Endothelial cell of umbilical vein (primary cell): ENCODE measurements at regions not wholly inside any gene's neighbourhood (a gene's known extent, or its start where the extent isn't known, plus 50 kb on each side); places are given as distances from the start of the nearest gene placed in this dataset.

Source experiments
- BruUV-seq: library from RNA; stranded (reverse); fragments of 400-500 nt; replicated peaks from 2 replicates; lab custom pipeline; 2021; lab: Mats Ljungman, UMichigan
- CTCF ChIA-PET: fragments of 300-600, 350-600 bp; sonication (Branson Sonifier 250); formaldehyde crosslinking; loops from one replicate; lab custom pipeline; 2021; ENCODE audit warnings: antibody characterized with exemption, inconsistent platforms; lab: Charles Lee
- POLR2A ChIA-PET: fragments of 300-600, 350-600 bp; sonication (Branson Sonifier 250); formaldehyde crosslinking; loops from one replicate; lab custom pipeline; 2021; ENCODE audit warnings: antibody characterized with exemption, inconsistent platforms; lab: Charles Lee
- DNase-seq: peaks from one replicate; pipeline ENCODE4 v3.0.0-alpha.2; 2011; ENCODE audit warnings: low read depth, low spot score
- FAIRE-seq: peaks from 2 replicates; lab custom pipeline; 2011; peaks lifted over from hg19 to GRCh38; lab: Jason Lieb, UNC
- H2AFZ ChIP-seq: 2 replicates; pipeline ENCODE4 v1.6.0; 2012; ENCODE audit warnings: low read depth, low read length, control low read depth, inconsistent platforms
- H3K27ac ChIP-seq: 2 replicates; pipeline ENCODE4 v1.5.1; 2011; ENCODE audit warnings: low read depth, mild to moderate bottlenecking, control low read depth, low read length, moderate library complexity; ENCODE audit not compliant: insufficient read depth
- H3K27me3 ChIP-seq, 2 experiments: 2 replicates each; pipeline versions ENCODE4 v1.6.0 to v1.6.1; 2011; ENCODE audit warnings: low read length in 2 of 2, mixed read lengths in 1 of 2; ENCODE audit not compliant: control insufficient read depth in 2 of 2, insufficient read depth in 2 of 2
- H3K36me3 ChIP-seq, 2 experiments: 2 replicates in 1 of 2; 3 replicates in 1 of 2; pipeline ENCODE4 v1.5.1; 2011; ENCODE audit warnings: low read length in 2 of 2, mild to moderate bottlenecking in 1 of 2, moderate library complexity in 1 of 2; ENCODE audit not compliant: control insufficient read depth in 2 of 2, insufficient read depth in 2 of 2; ENCODE audit errors: extremely low read depth in 1 of 2
- H3K4me1 ChIP-seq: 3 replicates; pipeline ENCODE4 v1.5.1; 2011; ENCODE audit warnings: mild to moderate bottlenecking, low read length; ENCODE audit not compliant: control insufficient read depth, insufficient read depth; ENCODE audit errors: extremely low read depth
- H3K4me2 ChIP-seq: 2 replicates; pipeline ENCODE4 v1.6.1; 2011; ENCODE audit warnings: low read length, control low read depth, mixed read lengths; ENCODE audit not compliant: insufficient read depth
- H3K4me3 ChIP-seq, 3 experiments: fragments of 200-600 bp in 1 of 3; sonication (generic), shearing (Covaris generic) in 1 of 3; replicated peaks in 1 of 3; 2 replicates each; pipeline ENCODE4 v1.5.1; 2011 to 2016; ENCODE audit warnings: control low read depth in 3 of 3, low read length in 3 of 3, mild to moderate bottlenecking in 2 of 3, inconsistent platforms in 1 of 3, low read depth in 1 of 3, moderate library complexity in 1 of 3; ENCODE audit not compliant: insufficient read depth in 1 of 3
- H3K79me2 ChIP-seq: 2 replicates; pipeline ENCODE4 v1.6.0; 2012; ENCODE audit warnings: low read length, inconsistent platforms; ENCODE audit not compliant: control insufficient read depth, insufficient read depth
- H3K9ac ChIP-seq: replicated peaks from 2 replicates; pipeline ENCODE3; 2011; ENCODE audit warnings: low read length, control low read depth; ENCODE audit not compliant: insufficient read depth; ENCODE audit errors: extremely low read depth
- H3K9me1 ChIP-seq: replicated peaks from 3 replicates; pipeline ENCODE4 v1.6.0; 2011; ENCODE audit warnings: mild to moderate bottlenecking, low read length; ENCODE audit not compliant: control insufficient read depth, insufficient read depth; ENCODE audit errors: extremely low read depth
- H3K9me3 ChIP-seq: replicated peaks from 2 replicates; pipeline ENCODE4 v1.5.1; 2012; ENCODE audit warnings: low read length, inconsistent platforms; ENCODE audit not compliant: control insufficient read depth, insufficient read depth
- H4K20me1 ChIP-seq: replicated peaks from 2 replicates; pipeline ENCODE3; 2011; ENCODE audit warnings: mild to moderate bottlenecking, low read length; ENCODE audit not compliant: control insufficient read depth, insufficient read depth; ENCODE audit errors: extremely low read depth
- EZH2 ChIP-seq: IDR thresholded peaks from 2 replicates; pipeline ENCODE4 v1.6.1; 2012; ENCODE audit warnings: borderline replicate concordance, low read depth, mild to moderate bottlenecking, moderate library complexity, low read length, inconsistent platforms; ENCODE audit not compliant: severe bottlenecking
- FOS ChIP-seq: IDR thresholded peaks from 2 replicates; pipeline ENCODE4 v1.6.1; 2011; ENCODE audit warnings: mild to moderate bottlenecking, low read length, moderate library complexity, borderline replicate concordance; ENCODE audit not compliant: insufficient read depth
- GATA2 ChIP-seq: IDR thresholded peaks from 2 replicates; pipeline ENCODE4 v1.7.0; 2011; ENCODE audit warnings: low read depth, mild to moderate bottlenecking, moderate library complexity, mixed read lengths, low read length; ENCODE audit not compliant: insufficient read length, insufficient read depth
- JUN ChIP-seq: IDR thresholded peaks from 2 replicates; pipeline ENCODE4 v1.6.1; 2011; ENCODE audit warnings: borderline replicate concordance, low read depth; ENCODE audit not compliant: insufficient read length, insufficient read depth
- MYC ChIP-seq: IDR thresholded peaks from one replicate; pipeline ENCODE4 v1.6.1; 2011; ENCODE audit warnings: mild to moderate bottlenecking, low read depth, low read length
- POLR2AphosphoS5 ChIP-seq: IDR thresholded peaks from 2 replicates; pipeline ENCODE4 v1.6.1; 2012; ENCODE audit warnings: low read depth, mild to moderate bottlenecking, control low read depth, low read length, moderate library complexity; ENCODE audit not compliant: insufficient read depth
- dilution Hi-C: fragments of 300-500 bp; cut with MboI; formaldehyde crosslinking; loops from one replicate; pipeline ENCODE4 v1.15.0; 2019; ENCODE audit warnings: low sequenced_read_pairs; ENCODE audit not compliant: extremely low pct_ligation_motif_present
- intact Hi-C: fragments of 100-400 bp; cut with micrococcal nuclease; formaldehyde crosslinking; loops from one replicate; pipeline ENCODE4 v1.10.0; 2022
- TF ChIP-seq, protein P1 (sequence below), 2 donors: IDR thresholded peaks; 1 replicate in 1 of 2; 2 replicates in 1 of 2; pipeline ENCODE4 v1.5.1; 2011; ENCODE audit warnings: low read length in 2 of 2, mild to moderate bottlenecking in 2 of 2, moderate library complexity in 2 of 2, control low read depth in 1 of 2, inconsistent platforms in 1 of 2, low read depth in 1 of 2; ENCODE audit not compliant: insufficient read depth in 1 of 2; ENCODE audit errors: extremely low read depth in 1 of 2
- TF ChIP-seq, protein P2 (sequence below): IDR thresholded peaks from 2 replicates; pipeline ENCODE4 v1.6.1; 2011; ENCODE audit not compliant: insufficient read depth, insufficient read length

DNA sequence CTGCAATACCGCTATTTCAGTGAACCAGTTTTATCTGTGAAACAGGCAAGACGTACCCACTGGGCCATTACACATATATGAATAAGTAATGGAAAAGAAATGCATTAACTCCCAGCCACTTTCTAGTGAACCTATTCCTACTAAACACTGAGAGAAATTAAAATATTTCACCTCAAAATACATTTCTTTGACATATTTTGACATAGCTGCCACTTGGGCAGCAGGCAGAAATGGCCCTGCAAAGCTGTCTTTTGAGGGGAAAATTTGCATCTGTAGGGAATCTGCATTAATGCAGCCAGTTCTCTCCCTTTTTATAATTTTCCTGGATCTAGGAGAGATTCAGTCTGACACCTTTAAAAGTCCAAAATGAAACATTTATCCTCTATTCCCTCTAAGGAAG is 714.8 kb upstream of the POM121L12 start:
- Histone ChIP-seq H3K4me3 (no peak overlapping the region), H3K9me3 (no peaks in the 10 kb centered on the region), H3K9ac (no peak overlapping the region), H3K27ac (no peak overlapping the region), H2AFZ (no peak overlapping the region), H3K27me3 (no peaks in the 10 kb centered on the region), H3K4me1 (no peaks in the 10 kb centered on the region), H3K9me1 (no peaks in the 10 kb centered on the region), H3K36me3 (no peaks in the 10 kb centered on the region), H3K4me2 (no peak overlapping the region), H4K20me1 (no peaks in the 10 kb centered on the region), H3K79me2 (no peaks in the 10 kb centered on the region)
- dilution Hi-C loops (no loop called here), intact Hi-C loops (no loop called here)
- DNase-seq (no peak), FAIRE-seq (no peak)
- TF ChIP-seq POLR2AphosphoS5 (no peak), JUN (no peak), MYC (no peak), FOS (no peak), GATA2 (no peak), EZH2 (no peak)
- TF ChIP-seq, protein P1, sequence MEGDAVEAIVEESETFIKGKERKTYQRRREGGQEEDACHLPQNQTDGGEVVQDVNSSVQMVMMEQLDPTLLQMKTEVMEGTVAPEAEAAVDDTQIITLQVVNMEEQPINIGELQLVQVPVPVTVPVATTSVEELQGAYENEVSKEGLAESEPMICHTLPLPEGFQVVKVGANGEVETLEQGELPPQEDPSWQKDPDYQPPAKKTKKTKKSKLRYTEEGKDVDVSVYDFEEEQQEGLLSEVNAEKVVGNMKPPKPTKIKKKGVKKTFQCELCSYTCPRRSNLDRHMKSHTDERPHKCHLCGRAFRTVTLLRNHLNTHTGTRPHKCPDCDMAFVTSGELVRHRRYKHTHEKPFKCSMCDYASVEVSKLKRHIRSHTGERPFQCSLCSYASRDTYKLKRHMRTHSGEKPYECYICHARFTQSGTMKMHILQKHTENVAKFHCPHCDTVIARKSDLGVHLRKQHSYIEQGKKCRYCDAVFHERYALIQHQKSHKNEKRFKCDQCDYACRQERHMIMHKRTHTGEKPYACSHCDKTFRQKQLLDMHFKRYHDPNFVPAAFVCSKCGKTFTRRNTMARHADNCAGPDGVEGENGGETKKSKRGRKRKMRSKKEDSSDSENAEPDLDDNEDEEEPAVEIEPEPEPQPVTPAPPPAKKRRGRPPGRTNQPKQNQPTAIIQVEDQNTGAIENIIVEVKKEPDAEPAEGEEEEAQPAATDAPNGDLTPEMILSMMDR (IDR thresholded peaks at IDR 0.05; ENCODE audit: extremely low read depth in 1 of 2, insufficient read depth in 1 of 2, low read depth in 1 of 2, low read length in 2 of 2) = no peak
- TF ChIP-seq, protein P2, sequence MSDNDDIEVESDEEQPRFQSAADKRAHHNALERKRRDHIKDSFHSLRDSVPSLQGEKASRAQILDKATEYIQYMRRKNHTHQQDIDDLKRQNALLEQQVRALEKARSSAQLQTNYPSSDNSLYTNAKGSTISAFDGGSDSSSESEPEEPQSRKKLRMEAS = no peak
- ChIA-PET CTCF (no interaction called here), POLR2A (no interaction called here)
- no TSS peak for BruUV-seq
